ENCODE measurements at regions not wholly inside any gene's neighbourhood (a gene's known extent, or its start where the extent isn't known, plus 50 kb on each side); places are given as distances from the start of the nearest gene placed in this dataset.

DNA sequence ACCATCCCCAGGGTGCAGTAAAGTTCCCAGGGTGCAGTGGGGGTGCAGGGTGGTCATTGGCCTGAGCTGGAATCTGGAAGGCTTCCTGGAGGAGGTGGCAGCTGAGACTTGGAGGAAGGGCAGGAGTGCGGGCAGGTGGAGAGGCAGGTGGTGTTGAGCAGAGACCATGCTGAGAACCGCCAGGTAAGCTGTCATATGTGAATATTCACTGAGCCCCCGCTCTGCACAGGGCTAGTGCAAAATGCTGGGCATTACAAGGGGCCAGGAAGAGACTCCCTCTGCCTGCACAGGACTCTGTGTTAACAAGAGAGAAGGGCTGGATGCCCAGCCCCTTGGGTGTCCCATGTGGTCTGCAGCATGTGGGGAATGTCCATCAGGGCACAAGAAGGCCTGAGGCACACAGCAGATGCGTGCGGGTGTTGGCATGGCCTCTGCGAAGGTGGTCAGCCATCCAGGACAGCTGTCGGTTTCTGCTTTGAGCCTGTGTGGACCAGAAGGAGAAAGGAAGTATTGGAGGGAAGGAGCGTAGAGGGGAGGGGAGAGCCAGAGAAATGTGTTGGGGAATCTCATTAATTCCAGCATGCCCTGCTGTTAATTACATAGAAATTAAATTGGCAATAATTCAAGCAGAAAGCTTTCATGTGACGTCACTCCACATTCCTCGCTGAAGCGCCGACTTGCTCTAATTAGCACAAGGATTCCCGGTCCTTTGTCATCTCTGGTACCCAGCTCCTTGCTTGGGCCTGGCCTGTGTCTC is 62.8 kb upstream of the OTOS start:
- TF ChIP-seq, protein P1, sequence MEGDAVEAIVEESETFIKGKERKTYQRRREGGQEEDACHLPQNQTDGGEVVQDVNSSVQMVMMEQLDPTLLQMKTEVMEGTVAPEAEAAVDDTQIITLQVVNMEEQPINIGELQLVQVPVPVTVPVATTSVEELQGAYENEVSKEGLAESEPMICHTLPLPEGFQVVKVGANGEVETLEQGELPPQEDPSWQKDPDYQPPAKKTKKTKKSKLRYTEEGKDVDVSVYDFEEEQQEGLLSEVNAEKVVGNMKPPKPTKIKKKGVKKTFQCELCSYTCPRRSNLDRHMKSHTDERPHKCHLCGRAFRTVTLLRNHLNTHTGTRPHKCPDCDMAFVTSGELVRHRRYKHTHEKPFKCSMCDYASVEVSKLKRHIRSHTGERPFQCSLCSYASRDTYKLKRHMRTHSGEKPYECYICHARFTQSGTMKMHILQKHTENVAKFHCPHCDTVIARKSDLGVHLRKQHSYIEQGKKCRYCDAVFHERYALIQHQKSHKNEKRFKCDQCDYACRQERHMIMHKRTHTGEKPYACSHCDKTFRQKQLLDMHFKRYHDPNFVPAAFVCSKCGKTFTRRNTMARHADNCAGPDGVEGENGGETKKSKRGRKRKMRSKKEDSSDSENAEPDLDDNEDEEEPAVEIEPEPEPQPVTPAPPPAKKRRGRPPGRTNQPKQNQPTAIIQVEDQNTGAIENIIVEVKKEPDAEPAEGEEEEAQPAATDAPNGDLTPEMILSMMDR (IDR thresholded peaks at IDR 0.05 in 2 of 3, conservative IDR thresholded peaks at IDR 0.05 in 1 of 3; ENCODE audit: control insufficient read depth in 2 of 3, extremely low read depth in 1 of 3, insufficient read depth in 1 of 3, low read depth in 3 of 3, low read length in 3 of 3) = no peak
- TF ChIP-seq POLR2AphosphoS5 (IDR thresholded peaks at IDR 0.05; ENCODE audit: low read length) (no peak), RAD21 (IDR thresholded peaks at IDR 0.05; ENCODE audit: insufficient read depth, low read depth, low read length) (no peak), ZNF217 (IDR thresholded peaks at IDR 0.05) (no peak), RFX5 (IDR thresholded peaks at IDR 0.05; ENCODE audit: low read depth, low read length) (no peak), SIN3A (IDR thresholded peaks at IDR 0.05; ENCODE audit: low read depth, low read length) (no peak), LARP7 (IDR thresholded peaks at IDR 0.05) (no peak), MYC (IDR thresholded peaks at IDR 0.05; ENCODE audit: insufficient read depth, insufficient read length, insufficient replicate concordance, low read length, severe bottlenecking) (no peak), ESRRA (IDR thresholded peaks at IDR 0.05; ENCODE audit: low read length) (no peak)
- TF ChIP-seq, protein P2, sequence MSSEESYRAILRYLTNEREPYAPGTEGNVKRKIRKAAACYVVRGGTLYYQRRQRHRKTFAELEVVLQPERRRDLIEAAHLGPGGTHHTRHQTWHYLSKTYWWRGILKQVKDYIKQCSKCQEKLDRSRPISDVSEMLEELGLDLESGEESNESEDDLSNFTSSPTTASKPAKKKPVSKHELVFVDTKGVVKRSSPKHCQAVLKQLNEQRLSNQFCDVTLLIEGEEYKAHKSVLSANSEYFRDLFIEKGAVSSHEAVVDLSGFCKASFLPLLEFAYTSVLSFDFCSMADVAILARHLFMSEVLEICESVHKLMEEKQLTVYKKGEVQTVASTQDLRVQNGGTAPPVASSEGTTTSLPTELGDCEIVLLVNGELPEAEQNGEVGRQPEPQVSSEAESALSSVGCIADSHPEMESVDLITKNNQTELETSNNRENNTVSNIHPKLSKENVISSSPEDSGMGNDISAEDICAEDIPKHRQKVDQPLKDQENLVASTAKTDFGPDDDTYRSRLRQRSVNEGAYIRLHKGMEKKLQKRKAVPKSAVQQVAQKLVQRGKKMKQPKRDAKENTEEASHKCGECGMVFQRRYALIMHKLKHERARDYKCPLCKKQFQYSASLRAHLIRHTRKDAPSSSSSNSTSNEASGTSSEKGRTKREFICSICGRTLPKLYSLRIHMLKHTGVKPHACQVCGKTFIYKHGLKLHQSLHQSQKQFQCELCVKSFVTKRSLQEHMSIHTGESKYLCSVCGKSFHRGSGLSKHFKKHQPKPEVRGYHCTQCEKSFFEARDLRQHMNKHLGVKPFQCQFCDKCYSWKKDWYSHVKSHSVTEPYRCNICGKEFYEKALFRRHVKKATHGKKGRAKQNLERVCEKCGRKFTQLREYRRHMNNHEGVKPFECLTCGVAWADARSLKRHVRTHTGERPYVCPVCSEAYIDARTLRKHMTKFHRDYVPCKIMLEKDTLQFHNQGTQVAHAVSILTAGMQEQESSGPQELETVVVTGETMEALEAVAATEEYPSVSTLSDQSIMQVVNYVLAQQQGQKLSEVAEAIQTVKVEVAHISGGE (CRISPR knock-in tag; IDR thresholded peaks at IDR 0.05) = no peak
- TF ChIP-seq, protein P3, sequence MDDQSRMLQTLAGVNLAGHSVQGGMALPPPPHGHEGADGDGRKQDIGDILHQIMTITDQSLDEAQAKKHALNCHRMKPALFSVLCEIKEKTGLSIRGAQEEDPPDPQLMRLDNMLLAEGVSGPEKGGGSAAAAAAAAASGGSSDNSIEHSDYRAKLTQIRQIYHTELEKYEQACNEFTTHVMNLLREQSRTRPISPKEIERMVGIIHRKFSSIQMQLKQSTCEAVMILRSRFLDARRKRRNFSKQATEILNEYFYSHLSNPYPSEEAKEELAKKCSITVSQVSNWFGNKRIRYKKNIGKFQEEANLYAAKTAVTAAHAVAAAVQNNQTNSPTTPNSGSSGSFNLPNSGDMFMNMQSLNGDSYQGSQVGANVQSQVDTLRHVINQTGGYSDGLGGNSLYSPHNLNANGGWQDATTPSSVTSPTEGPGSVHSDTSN (IDR thresholded peaks at IDR 0.05; ENCODE audit: insufficient replicate concordance, low read depth, low read length) = no peak

All from GM12878 (cell line).